ENCODE measurements at regions not wholly inside any gene's neighbourhood (a gene's known extent, or its start where the extent isn't known, plus 50 kb on each side); places are given as distances from the start of the nearest gene placed in this dataset.

DNA sequence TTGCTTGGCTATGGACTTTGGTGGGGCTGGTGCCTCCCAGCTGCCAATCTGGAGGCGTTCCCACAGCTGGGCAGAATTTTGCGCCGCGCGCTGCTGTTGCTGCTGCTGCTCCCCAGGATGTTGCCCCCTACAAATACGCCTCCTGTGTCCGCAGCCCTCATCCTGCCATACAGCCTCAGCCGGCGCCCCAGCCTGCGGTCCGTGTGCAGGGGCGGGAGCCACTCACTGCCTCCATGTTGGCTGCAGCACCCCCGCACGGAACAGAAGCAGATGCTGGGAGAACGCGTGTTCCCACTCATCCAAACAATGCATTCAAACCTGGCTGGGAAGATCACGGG is 197.7 kb upstream of the MCTP2 start:
- POLR2A ChIA-PET = no interaction called here
- H3K36me3 Mint-ChIP-seq = no peaks in the 10 kb centered on the region

DNA sequence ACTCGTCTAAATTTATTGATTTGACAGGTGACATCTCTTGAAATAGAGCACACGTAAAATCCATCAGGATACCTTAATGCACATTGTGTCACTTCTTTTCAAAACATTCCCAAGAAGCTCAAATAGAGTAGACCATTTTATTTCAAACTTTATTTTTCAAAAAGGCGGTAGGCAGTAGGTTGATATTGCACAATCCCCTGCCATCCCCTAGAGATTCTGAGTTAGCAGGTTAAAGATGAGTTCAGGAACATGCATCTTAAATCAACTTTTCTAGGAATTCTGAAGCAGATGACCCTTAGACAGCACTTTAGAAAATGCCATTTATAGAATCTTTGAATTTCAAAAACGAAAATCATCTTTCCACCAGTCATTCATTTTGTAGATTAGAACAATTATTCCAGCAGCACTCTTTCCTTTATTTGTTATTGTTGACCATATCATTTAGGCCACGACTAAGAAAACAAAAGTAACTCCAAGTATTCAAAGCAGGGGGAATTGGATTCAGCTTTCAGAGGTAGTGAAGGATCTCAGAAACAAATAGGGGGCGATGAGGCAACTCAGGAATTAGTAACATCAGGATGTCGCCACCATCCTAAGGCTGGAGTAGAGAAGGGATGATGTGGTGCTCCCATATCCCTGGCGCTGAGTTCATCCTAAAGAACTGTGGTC is 198.2 kb upstream of the MCTP2 start:
- ATAC-seq (no peak), DNase-seq (no peak)
- H3K9me3 Mint-ChIP-seq = peaks cover 0 to 8% (median 0%) of the 10 kb centered on the region in 9 donors
- no peak overlapping the region for H3K27ac Mint-ChIP-seq
- no peaks in the 10 kb centered on the region for H3K4me1 Mint-ChIP-seq
- H3K4me3 Mint-ChIP-seq = no peak overlapping the region
- H3K27me3 Mint-ChIP-seq = peaks cover 6 to 30% (median 10%) of the 10 kb centered on the region in 5 donors
- H3K36me3 Mint-ChIP-seq = no peaks in the 10 kb centered on the region
- POLR2A ChIA-PET = no interaction called here

More for the DNA sequence above, 197.7 kb upstream of the MCTP2 start:
- peaks cover 0 to 8% (median 0%) of the 10 kb centered on the region in 9 donors for H3K9me3 Mint-ChIP-seq
- no peak for DNase-seq
- H3K27ac Mint-ChIP-seq = no peak overlapping the region
- ATAC-seq = no peak
- peaks cover 8 to 27% (median 11%) of the 10 kb centered on the region in 5 donors for H3K27me3 Mint-ChIP-seq
- no peaks in the 10 kb centered on the region for H3K4me1 Mint-ChIP-seq
- no peak overlapping the region for H3K4me3 Mint-ChIP-seq

DNA sequence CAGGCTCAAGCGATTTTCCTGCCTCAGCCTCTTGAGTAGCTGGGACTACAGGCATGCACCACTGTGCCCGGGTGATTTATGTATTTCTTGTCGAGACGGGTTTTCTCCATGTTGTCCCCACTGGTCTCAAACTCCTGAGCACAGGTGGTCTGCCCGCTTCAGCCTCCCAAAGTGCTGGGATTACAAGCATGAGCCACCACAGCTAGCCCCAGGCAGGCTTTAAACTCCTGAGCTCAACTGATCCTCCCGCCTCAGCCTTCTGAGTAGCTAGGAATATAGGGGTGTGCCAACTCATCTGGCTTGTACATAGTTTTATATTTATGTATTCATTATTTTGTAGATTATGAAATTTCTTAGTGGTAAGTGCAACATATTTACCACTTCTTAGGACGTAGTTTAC is 198.8 kb upstream of the MCTP2 start:
- no peak overlapping the region for H3K4me3 Mint-ChIP-seq
- peaks cover 5 to 36% (median 9%) of the 10 kb centered on the region in 5 donors for H3K27me3 Mint-ChIP-seq
- H3K9me3 Mint-ChIP-seq = peaks cover 0 to 2% (median 0%) of the 10 kb centered on the region in 9 donors

DNA sequence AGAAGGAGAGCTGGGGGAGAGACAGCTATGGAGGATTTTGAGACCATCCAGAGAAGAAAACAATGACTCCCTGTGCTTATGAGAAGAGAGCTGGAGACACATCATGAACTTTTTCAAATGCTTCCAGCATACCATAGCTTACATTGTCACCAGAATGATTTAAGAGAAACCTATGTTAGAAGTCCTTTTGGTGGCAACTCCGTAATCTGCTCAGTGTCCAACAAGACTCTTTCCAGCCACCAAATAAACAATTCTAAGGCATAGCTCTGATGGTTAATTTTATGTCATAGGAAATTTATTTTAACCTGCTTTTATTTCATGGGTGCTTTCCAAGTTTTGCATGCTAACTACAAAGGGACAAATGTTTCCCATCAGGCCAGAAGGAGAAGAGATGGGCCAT is 200.3 kb upstream of the MCTP2 start:
- no peak for ATAC-seq
- H3K4me1 Mint-ChIP-seq = no peaks in the 10 kb centered on the region

More for the DNA sequence above, 198.8 kb upstream of the MCTP2 start:
- Mint-ChIP-seq H3K36me3 (no peaks in the 10 kb centered on the region), H3K4me1 (no peaks in the 10 kb centered on the region), H3K27ac (no peak overlapping the region)
- ATAC-seq = no peak
- POLR2A ChIA-PET = no interaction called here
- no peak for DNase-seq

DNA sequence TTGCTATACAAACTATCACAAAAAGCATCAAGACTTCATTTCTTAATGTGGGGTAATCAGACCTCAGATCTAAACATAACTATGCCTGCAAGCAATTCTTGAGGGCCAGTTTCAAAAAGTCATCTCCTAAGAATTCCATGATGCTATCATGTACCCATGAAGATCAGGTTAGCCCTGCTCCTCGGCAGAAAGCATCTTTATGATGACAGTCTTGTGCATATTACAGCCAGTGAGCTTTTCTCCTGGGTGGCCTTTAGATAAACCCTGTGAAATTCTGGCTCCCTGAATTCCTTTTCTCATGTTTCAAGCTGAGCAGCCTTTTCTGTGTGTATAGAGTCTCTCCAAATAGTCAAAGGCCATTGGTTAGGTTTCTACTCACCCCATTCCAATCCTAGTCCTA is 201.9 kb upstream of the MCTP2 start:
- Mint-ChIP-seq H3K27ac (no peak overlapping the region), H3K4me1 (no peaks in the 10 kb centered on the region), H3K9me3 (no peaks in the 10 kb centered on the region), H3K4me3 (no peak overlapping the region), H3K36me3 (no peaks in the 10 kb centered on the region), H3K27me3 (peaks cover 3 to 32% (median 12%) of the 10 kb centered on the region in 5 donors)
- DNase-seq (no peak), ATAC-seq (no peak)
- POLR2A ChIA-PET = no interaction called here

More for the DNA sequence above, 200.3 kb upstream of the MCTP2 start:
- Mint-ChIP-seq H3K27me3 (peaks cover 2 to 36% (median 12%) of the 10 kb centered on the region in 5 donors), H3K4me3 (no peak overlapping the region), H3K27ac (no peak overlapping the region), H3K36me3 (no peaks in the 10 kb centered on the region), H3K9me3 (no peaks in the 10 kb centered on the region)
- no peak for DNase-seq
- POLR2A ChIA-PET = no interaction called here

DNA sequence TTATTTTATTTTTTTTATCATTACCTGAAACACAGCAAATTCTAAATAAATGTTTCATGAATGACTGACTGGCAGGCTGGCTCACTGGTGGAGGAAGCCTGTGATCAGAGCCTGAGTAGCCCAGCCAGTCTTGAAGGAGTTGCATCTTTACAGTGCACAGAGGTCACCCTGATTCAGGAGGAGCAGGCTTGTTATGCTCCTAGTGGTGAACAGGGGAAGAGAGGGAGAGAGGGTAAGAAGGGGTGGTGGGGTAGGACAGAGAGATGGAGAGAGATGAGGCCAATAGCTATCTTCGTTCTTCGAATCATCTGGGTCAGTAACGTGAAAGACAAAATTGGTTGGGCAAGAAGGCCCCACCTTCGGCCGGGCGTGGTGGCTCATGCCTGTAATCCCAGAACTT is 202.6 kb upstream of the MCTP2 start:
- DNase-seq (no peak), ATAC-seq (no peak)
- no peak overlapping the region for H3K4me3 Mint-ChIP-seq
- H3K36me3 Mint-ChIP-seq = no peaks in the 10 kb centered on the region
- H3K4me1 Mint-ChIP-seq = no peaks in the 10 kb centered on the region
- H3K9me3 Mint-ChIP-seq = no peaks in the 10 kb centered on the region
- no peak overlapping the region for H3K27ac Mint-ChIP-seq
- POLR2A ChIA-PET = no interaction called here
- peaks cover 3 to 31% (median 10%) of the 10 kb centered on the region in 5 donors for H3K27me3 Mint-ChIP-seq

DNA sequence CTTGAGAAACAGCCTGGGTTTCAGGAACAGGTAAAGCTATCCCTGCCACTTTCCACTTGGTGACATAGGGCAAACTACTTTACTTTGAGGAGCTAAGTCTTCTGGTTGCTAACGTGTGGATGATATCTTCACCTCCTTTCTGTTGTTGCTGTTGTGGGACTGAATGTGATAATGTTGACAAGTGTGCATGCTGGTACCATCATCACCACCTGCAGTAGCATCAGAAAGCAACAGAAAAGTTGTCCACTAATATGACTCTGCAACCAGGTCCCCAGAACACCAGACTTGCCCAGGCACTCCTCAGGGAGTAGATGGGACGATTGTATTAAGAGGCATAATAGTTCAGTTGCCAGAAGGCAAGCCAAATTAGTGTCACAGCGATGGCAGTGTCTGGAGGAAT is 203.2 kb upstream of the MCTP2 start:
- Mint-ChIP-seq H3K27me3 (peaks cover under 1 to 31% (median 8%) of the 10 kb centered on the region in 5 donors), H3K4me3 (no peak overlapping the region), H3K4me1 (no peaks in the 10 kb centered on the region), H3K27ac (no peak overlapping the region), H3K36me3 (no peaks in the 10 kb centered on the region), H3K9me3 (no peaks in the 10 kb centered on the region)
- no peak for DNase-seq
- POLR2A ChIA-PET = interaction anchor here (0.5 kb wide), 1 partner anchor 1014 kb away, joined by 3 read pairs; no protein-coding TSS in a partner anchor
- no peak for ATAC-seq

DNA sequence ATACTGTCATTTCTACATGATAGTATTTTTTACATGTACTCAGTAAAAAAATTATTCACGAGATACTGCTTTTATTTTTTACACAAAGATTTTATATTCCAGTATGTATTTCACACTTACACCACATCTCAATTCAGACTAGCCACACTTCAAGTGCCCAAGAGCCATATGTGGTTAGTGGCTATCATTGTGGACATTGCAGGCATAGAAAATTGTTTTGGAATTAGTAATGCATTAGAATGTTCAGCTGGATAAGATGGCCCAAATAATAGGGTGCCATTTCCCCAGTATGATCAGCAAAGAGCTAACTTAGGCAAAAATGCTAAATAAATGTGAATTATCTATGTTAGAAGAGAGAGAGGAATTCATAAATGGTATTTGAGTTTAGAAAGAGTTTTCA is 203.8 kb upstream of the MCTP2 start:
- Mint-ChIP-seq H3K36me3 (no peaks in the 10 kb centered on the region), H3K27ac (no peak overlapping the region), H3K27me3 (peaks cover 0 to 28% (median 8%) of the 10 kb centered on the region in 5 donors), H3K9me3 (no peaks in the 10 kb centered on the region), H3K4me3 (no peak overlapping the region), H3K4me1 (no peaks in the 10 kb centered on the region)
- POLR2A ChIA-PET = interaction anchor here (0.5 kb wide), 1 partner anchor 1014 kb away, joined by 3 read pairs; no protein-coding TSS in a partner anchor
- DNase-seq (no peak), ATAC-seq (no peak)

DNA sequence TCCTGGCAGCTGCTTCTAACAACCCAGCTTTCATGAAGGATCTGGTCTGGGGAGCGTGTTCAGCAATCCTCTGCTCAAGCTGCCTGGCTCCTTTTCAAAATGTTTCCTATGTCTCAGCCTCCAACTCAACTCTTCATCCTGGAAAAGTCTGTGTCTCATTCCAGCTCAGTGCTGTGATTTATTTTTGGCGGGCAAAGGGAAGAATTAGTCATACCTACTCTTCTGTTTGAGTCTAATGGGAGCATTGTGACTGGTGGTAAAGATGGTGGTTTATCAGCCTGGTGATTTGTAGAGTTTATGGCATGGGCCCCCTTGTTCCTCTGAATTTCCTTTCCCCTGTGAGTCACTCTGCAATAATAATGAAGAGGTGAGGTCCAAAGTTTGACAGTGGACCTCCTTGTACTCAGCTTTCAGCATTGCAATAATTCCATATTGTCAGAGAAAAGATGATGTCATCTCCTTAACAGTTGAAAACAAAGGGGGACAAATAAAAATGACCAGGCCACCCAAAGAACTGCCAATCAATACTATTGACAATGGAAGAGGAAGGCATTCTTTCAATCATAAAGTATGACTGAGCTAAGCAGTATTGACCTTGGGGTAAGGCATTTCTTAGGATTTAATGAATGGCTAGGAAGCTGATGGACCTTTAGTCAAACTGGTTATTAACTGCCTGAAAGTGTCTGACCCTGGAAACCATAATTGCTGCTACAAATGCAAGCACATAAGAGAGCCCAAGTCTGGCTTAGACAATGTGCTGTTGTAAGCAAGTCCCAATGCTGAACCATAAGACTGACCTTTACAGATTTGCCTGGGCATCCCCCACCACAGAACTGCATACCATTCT is 204.7 kb upstream of the MCTP2 start:
- Mint-ChIP-seq H3K4me1 (no peaks in the 10 kb centered on the region), H3K36me3 (no peaks in the 10 kb centered on the region), H3K9me3 (no peaks in the 10 kb centered on the region), H3K27ac (no peak overlapping the region), H3K4me3 (no peak overlapping the region), H3K27me3 (peaks cover 3 to 35% (median 10%) of the 10 kb centered on the region in 5 donors)
- POLR2A ChIA-PET = no interaction called here
- DNase-seq (no peak), ATAC-seq (no peak)

DNA sequence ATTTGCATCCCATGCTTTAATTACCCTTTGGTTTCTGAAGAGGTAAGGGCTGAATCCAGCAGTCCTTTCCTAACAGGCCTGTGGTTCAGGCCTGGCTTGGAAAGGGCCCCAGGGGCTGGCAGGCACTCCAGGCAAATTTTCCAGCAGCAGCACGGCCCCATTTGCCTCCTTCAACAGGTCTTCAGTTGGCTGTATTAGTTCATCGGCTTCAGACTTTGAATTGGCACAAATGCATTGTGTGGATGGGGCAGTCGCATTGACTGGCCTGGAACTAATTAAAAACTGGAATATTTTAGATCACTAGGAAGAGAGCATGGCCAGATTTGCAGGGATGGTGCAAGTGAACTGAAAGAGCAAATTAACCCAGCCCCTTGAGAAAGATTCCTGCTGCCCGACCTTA is 207.8 kb upstream of the MCTP2 start:
- ATAC-seq = no peak
- DNase-seq = no peak
- no peak overlapping the region for H3K4me3 Mint-ChIP-seq
- no peaks in the 10 kb centered on the region for H3K36me3 Mint-ChIP-seq
- POLR2A ChIA-PET = no interaction called here
- H3K27me3 Mint-ChIP-seq = peaks cover 3 to 46% (median 10%) of the 10 kb centered on the region in 5 donors
- no peaks in the 10 kb centered on the region for H3K9me3 Mint-ChIP-seq
- H3K4me1 Mint-ChIP-seq = no peaks in the 10 kb centered on the region
- H3K27ac Mint-ChIP-seq = no peak overlapping the region

DNA sequence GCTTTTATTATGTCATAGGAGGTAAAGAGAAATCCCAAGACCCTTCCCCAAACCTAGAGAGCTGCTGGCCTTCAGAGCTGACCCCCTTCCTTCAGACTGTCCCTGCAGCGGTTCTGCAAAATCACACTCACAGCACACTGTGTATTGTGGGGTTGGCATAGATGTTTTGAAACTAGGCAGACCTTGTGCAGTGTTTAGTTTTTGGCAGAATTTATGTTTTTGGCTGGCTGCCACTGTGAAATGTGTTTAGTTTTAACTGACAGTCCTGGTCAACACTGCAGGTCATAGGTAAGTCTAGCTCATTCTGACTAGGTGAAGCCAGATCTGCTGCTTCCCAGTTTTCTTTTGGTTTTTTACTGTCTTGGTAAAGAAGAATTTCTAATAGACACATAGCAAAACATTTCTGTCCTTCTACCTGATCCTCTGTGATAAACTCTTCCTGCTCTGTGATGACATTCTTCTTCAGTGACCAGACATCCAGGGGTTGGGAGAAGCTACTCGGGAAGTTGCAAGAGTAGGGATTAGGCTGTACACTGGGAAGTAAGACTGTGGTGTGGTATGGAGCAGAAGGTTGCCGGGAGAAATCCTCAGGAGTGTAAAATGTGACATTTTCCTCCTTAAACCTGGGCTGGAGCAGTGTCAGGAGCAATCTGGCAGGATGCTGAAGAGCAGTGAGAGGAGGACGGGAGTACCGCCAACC is 209.6 kb upstream of the MCTP2 start:
- Mint-ChIP-seq H3K9me3 (no peaks in the 10 kb centered on the region), H3K27me3 (peaks cover 3 to 33% (median 8%) of the 10 kb centered on the region in 5 donors), H3K36me3 (no peaks in the 10 kb centered on the region), H3K27ac (peak overlapping the region in 1 of 10 donors; percentile 10), H3K4me3 (no peak overlapping the region), H3K4me1 (no peaks in the 10 kb centered on the region)
- no peak for DNase-seq
- POLR2A ChIA-PET = no interaction called here
- ATAC-seq = no peak

DNA sequence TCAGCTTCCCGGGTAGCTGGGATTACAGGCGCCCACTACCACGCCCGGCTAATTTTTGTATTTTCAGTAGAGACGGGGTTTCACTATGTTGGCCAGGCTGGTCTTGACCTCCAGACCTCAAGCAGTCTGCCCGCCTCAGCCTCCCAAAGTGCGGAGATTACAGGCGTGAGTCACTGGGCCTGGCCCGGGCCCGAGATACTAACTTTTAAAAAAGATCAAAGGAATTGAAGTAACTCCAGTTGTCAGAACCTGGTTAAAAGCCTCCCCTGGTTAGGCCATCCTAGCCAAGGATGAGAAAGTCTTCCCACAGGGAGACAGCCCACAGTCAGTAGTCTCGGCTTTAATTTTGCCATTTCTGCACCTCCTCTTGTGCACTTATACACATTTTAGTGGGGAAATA is 212.3 kb upstream of the MCTP2 start:
- no peak for ATAC-seq
- Mint-ChIP-seq H3K9me3 (peaks cover 0 to 7% (median 3%) of the 10 kb centered on the region in 9 donors), H3K4me1 (no peaks in the 10 kb centered on the region), H3K27me3 (peaks cover 4 to 33% (median 4%) of the 10 kb centered on the region in 5 donors), H3K27ac (no peak overlapping the region), H3K4me3 (no peak overlapping the region), H3K36me3 (no peaks in the 10 kb centered on the region)
- POLR2A ChIA-PET = no interaction called here
- DNase-seq = no peak

DNA sequence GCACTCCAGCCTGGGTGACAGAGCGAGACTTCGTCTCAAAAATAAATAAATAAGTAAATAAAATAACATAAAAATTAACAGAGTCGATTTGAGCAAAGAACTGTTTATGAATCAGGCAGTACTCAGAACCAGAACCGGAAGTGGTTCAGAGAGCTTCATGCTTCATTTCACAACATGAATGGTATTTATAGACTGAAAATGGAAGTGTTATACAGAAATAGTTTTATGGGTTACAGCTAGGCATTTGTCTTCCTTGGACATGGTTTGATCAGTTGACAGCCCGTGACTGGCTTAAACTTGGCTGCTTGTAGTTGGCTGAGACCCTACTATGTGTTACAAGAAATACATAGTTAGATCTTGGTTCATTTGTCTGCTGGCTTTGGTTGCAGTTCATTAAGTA is 216.0 kb upstream of the MCTP2 start:
- no peak for ATAC-seq
- no peak overlapping the region for H3K4me3 Mint-ChIP-seq
- peaks cover 0 to 19% (median 5%) of the 10 kb centered on the region in 5 donors for H3K27me3 Mint-ChIP-seq
- H3K9me3 Mint-ChIP-seq = peaks cover 0 to 7% (median 3%) of the 10 kb centered on the region in 9 donors
- DNase-seq = no peak
- H3K36me3 Mint-ChIP-seq = no peaks in the 10 kb centered on the region
- H3K4me1 Mint-ChIP-seq = no peaks in the 10 kb centered on the region
- POLR2A ChIA-PET = no interaction called here
- no peak overlapping the region for H3K27ac Mint-ChIP-seq

Data from naive thymus-derived CD8-positive, alpha-beta T cell (primary cell).